ENCODE measurements at regions not wholly inside any gene's neighbourhood (a gene's known extent, or its start where the extent isn't known, plus 50 kb on each side); places are given as distances from the start of the nearest gene placed in this dataset.

DNA sequence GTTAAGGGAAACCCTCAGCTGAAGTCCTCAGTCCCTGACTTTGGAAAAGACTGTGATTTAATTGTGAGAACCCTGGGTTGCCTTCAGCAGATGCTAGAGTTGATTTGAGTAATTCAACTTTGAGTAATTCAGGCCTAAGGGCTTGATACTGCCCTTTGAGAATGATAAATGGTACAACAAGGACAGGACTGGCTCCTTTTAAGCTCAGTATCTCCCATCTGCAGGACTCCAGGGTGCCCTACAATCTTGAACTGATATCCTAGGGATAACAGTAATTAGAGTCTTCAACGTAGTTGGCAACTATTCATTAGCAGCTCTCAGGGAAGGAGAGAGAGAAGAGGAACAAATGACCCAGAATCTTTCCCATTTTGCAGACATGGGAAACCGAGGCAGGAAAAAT lies 186.4 kb downstream of the GATA3 start:
- DNase-seq (ENCODE audit: low spot score) = no peak
- no peak for TF ChIP-seq CTCF (IDR thresholded peaks at IDR 0.05; ENCODE audit: extremely low read depth, missing control alignments)

DNA sequence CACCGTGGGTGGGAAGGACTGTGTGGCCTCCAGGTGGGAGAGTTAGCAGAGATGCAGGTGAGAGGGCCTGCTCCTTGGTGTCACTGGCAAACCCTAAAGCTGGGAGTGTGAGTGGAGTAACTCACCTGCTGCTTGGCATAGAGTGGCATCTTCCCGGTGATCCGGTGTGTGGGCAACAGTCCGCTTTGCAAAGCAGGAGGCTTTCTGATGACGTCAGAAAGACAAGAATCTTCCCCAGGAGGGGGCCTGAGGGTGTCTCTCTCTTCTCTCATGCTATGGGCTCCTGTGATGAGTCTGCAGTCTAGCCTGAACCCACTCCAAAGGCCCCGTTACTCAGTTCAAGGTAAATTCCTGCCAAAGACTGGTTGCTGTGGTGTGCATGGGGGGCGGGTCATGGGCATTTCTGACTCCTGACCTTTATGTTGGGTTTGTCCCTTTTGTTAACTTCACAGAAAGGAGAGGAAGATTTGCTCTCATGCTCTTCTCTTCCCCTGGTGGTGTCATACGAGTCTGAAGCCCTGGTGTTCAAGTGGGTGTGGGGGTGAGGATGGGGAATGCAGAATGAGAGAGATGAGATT lies 187.9 kb downstream of the GATA3 start:
- no peak for DNase-seq (ENCODE audit: low spot score)
- no peak for TF ChIP-seq CTCF (IDR thresholded peaks at IDR 0.05; ENCODE audit: extremely low read depth, missing control alignments)

DNA sequence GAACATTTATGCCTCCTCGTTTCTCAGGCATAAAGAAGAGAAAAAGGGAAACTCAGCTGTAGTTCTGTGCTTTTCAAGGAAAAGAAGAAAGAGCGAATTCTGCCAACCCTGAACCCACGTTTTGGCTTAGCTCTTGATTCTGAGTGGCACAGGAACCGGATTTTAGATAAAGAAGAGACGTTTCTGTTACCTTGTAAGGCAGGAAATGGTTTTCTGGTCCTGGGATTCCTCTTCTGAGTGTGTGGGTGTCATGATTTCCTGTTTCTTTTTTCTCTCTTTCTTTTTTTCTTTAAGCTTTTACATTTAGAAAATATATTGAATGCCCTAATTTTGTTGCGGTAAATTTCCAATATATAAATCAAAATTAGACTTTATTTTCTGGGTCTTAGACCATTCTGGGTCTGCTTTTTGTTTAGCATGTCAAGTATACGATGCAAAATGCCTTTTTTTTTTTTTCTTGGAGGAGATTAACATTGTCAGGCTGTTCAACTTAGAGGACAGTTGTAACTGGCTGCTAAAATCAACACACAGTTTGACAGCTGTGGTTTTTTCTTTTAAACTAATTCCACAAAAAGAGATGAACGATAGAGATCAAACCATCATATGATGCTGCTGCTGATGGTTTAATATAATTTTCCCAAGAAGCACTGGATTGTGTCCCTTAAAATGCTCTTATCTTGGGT lies 190.8 kb downstream of the GATA3 start:
- TF ChIP-seq CTCF (IDR thresholded peaks at IDR 0.05; ENCODE audit: extremely low read depth, missing control alignments) = no peak
- DNase-seq (ENCODE audit: low spot score) = peak; percentile 28

DNA sequence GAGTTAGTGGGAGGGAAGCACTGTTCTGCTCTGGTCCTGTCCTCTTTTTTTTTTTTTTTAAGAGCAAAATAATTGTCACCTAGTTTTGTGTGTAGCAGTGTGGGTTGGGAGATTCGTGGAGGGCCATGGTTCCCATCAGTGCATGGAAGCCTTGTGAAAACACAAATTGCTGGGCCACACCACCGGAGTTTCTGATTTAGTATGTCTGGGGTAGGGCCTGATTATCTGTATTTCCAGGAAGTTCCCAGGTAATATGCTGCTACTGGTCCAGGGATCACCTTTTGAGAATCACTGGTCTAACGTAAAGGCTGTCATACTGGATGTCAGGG lies 191.3 kb downstream of the GATA3 start:
- DNase-seq (ENCODE audit: low spot score) = no peak
- TF ChIP-seq CTCF (IDR thresholded peaks at IDR 0.05; ENCODE audit: extremely low read depth, missing control alignments) = no peak

DNA sequence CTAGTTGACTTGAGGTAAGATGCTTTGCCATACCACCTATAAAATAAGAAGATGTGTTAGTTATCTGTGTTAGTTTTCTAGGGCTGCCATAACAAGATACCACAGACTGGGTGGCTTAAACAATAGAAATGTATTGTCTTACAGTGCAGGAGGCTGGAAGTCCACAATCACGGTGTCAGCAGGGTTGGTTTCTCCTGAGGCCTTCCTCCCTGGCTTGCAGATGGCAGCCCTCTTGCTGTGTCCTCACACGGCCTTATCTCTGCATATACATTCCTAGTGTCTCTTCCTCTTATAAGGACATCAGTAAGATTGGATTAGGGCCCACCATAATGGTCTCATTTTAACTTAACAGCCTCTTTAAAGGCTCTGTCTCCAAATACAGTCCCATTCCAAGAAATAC lies 192.1 kb downstream of the GATA3 start:
- DNase-seq (ENCODE audit: low spot score) = no peak
- TF ChIP-seq CTCF (IDR thresholded peaks at IDR 0.05; ENCODE audit: extremely low read depth, missing control alignments) = no peak

DNA sequence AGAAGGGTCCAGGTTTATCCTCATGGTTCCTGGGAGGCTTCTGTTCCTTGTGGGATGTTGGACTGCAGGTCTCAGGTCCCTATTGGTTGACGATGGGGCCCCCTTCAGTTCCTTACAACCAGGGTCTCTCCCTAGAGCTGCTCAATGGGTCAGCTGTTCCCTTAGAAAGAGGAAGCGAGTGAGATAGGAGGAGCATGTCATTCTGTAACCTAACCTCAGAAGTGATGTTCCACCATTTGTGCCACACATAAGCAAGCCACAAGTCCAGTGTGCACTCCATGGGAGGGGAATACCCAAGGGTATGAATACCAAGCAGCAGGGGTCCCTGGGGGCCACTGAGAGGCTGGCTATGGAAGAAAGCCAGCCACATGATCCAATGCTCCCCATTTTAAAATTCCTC lies 192.7 kb downstream of the GATA3 start:
- no peak for DNase-seq (ENCODE audit: low spot score)
- no peak for TF ChIP-seq CTCF (IDR thresholded peaks at IDR 0.05; ENCODE audit: extremely low read depth, missing control alignments)

DNA sequence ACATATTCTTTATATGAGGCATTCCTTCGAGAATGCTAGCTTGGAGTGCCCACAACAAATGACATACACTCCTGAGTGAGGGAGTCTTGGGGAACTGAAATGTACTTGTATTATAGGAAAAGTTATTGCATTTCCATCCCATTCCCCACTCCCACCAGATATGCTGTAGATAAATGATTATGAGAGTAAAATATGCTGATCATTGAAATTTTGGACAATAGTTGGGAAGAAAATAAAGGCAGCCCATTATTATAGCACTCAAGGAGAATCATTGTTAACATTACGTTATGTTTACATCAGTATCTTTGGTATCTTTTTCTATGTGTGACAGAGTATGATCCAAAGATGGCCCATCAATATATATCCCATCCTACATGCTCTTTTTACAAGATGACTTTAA lies 194.4 kb downstream of the GATA3 start:
- TF ChIP-seq CTCF (IDR thresholded peaks at IDR 0.05; ENCODE audit: extremely low read depth, missing control alignments) = no peak

More for the DNA sequence above, 194.4 kb downstream of the GATA3 start:
- no peak for DNase-seq (ENCODE audit: low spot score)

Data from GM20000 (cell line).